ENCODE measurements at regions not wholly inside any gene's neighbourhood (a gene's known extent, or its start where the extent isn't known, plus 50 kb on each side); places are given as distances from the start of the nearest gene placed in this dataset.
A peak's percentile ranks its signal among the peaks of the same experiment; 100 is the strongest.

DNA sequence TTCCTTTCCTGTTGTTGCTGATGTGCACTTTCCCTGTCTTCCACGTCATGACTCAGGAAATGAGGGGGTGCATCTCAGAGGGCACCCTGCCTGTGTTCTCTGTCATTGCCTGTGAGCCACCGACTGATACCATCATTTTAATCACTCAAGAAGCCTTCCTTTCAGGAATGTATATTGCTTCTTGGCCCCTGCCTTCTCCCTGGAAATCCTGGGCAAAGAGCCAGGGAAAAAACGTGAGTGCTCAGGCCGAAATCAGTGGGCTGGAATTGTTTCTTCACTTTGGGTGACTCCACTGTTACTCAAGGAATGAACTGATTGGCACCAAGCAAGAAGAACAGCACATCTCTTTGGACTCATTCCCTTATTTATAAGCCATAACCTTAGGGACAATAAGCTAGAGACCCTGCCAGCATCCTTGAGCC lies 126.1 kb downstream of the SNX18 start:
- no peaks in the 10 kb centered on the region for H3K79me2 ChIP-seq (ENCODE audit: low read depth)
- no peaks in the 10 kb centered on the region for H4K20me1 ChIP-seq (ENCODE audit: insufficient read depth)
- H3K4me2 ChIP-seq = peak overlapping the region; percentile 32; the same call in 1 of the 2 replicates
- no peaks in the 10 kb centered on the region for H3K36me3 ChIP-seq (ENCODE audit: low read depth)
- no peaks in the 10 kb centered on the region for H3K27me3 ChIP-seq (ENCODE audit: insufficient read depth, low read depth)
- POLR2A ChIA-PET (ENCODE audit: unreplicated experiment) = no interaction called here
- peaks cover 19% of the 10 kb centered on the region for H3K4me1 ChIP-seq (replicated peaks; ENCODE audit: insufficient read depth)
- no peak overlapping the region for H2AFZ ChIP-seq
- DNase-seq = peak in 1 of 2 experiments; percentile 12
- CTCF ChIA-PET = no interaction called here
- no peaks in the 10 kb centered on the region for H3K9me3 ChIP-seq (ENCODE audit: insufficient read depth, low read depth)
- intact Hi-C loops (cut with micrococcal nuclease; ENCODE audit: unreplicated experiment) = no loop called here
- no peaks in the 10 kb centered on the region for H3K9me2 ChIP-seq (ENCODE audit: insufficient read depth)
- BruUV-seq (replicated peaks) = no TSS peak
- H3K4me3 ChIP-seq = no peak overlapping the region
- peaks cover 18% of the 10 kb centered on the region; the same call in 1 of the 2 replicates for H3F3A ChIP-seq (ENCODE audit: insufficient read depth, low read depth)
- H3K27ac ChIP-seq = no peak overlapping the region
- TF ChIP-seq, protein P1, sequence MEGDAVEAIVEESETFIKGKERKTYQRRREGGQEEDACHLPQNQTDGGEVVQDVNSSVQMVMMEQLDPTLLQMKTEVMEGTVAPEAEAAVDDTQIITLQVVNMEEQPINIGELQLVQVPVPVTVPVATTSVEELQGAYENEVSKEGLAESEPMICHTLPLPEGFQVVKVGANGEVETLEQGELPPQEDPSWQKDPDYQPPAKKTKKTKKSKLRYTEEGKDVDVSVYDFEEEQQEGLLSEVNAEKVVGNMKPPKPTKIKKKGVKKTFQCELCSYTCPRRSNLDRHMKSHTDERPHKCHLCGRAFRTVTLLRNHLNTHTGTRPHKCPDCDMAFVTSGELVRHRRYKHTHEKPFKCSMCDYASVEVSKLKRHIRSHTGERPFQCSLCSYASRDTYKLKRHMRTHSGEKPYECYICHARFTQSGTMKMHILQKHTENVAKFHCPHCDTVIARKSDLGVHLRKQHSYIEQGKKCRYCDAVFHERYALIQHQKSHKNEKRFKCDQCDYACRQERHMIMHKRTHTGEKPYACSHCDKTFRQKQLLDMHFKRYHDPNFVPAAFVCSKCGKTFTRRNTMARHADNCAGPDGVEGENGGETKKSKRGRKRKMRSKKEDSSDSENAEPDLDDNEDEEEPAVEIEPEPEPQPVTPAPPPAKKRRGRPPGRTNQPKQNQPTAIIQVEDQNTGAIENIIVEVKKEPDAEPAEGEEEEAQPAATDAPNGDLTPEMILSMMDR (conservative IDR thresholded peaks at IDR 0.05) = no peak
- no peak for TF ChIP-seq EZH2 (IDR thresholded peaks at IDR 0.05; ENCODE audit: low read depth)

DNA sequence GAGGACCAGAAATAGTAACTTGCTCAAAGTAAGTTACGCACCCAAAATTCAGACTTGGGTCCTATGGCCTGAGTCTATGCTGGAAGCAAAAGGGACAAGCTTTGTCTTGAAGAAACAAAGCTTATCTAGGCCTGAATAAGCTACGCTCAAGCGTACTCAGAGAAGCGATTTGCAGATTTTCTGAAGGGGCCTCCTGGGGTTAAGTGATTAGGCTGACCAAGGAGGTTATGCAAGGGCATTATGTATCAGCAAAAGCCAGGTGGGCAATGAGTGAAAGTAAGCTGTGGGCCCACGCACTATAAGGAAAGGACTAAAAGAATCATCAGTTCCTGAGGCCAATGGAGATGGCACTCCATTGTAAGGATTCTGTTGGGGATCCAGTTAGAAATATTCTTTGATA lies 122.1 kb downstream of the SNX18 start:
- TF ChIP-seq, protein P1 (conservative IDR thresholded peaks at IDR 0.05) = no peak
- TF ChIP-seq EZH2 (IDR thresholded peaks at IDR 0.05; ENCODE audit: low read depth) = no peak
- no peak overlapping the region for H2AFZ ChIP-seq
- no peak overlapping the region for H3K4me3 ChIP-seq
- H4K20me1 ChIP-seq (ENCODE audit: insufficient read depth) = no peaks in the 10 kb centered on the region
- no peak overlapping the region for H3K4me2 ChIP-seq
- intact Hi-C loops (cut with micrococcal nuclease; ENCODE audit: unreplicated experiment) = no loop called here
- H3K4me1 ChIP-seq (replicated peaks; ENCODE audit: insufficient read depth) = peaks cover 16% of the 10 kb centered on the region
- BruUV-seq (replicated peaks) = no TSS peak
- POLR2A ChIA-PET (ENCODE audit: unreplicated experiment) = no interaction called here
- no peaks in the 10 kb centered on the region for H3K27me3 ChIP-seq (ENCODE audit: insufficient read depth, low read depth)
- H3K36me3 ChIP-seq (ENCODE audit: low read depth) = no peaks in the 10 kb centered on the region
- no peaks in the 10 kb centered on the region for H3K79me2 ChIP-seq (ENCODE audit: low read depth)
- CTCF ChIA-PET = no interaction called here
- H3F3A ChIP-seq (ENCODE audit: insufficient read depth, low read depth) = peaks cover 16% of the 10 kb centered on the region; the same call in 1 of the 2 replicates
- DNase-seq = no peak
- H3K9me3 ChIP-seq (ENCODE audit: insufficient read depth, low read depth) = no peaks in the 10 kb centered on the region
- no peak overlapping the region for H3K27ac ChIP-seq
- no peaks in the 10 kb centered on the region for H3K9me2 ChIP-seq (ENCODE audit: insufficient read depth)

DNA sequence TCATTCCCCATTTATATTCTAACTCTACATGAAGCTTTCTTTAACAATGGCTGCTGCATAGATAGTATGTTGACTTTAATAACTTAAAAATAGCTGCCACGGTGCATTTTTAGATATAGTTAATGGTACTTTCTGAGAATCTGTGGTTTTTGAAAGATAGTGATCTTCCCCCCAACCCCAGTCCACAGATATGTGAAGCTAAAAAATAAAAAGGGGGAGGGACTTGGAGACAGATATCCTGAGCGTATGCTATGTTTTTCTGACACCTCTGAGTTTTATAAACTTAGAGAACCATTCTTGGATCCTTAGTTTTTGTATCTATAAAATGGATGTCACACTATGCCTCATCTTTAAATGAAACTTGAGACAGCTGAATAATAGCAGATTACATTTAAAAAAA lies 120.5 kb downstream of the SNX18 start:
- CTCF ChIA-PET = no interaction called here
- POLR2A ChIA-PET (ENCODE audit: unreplicated experiment) = no interaction called here

More for the DNA sequence above, 120.5 kb downstream of the SNX18 start:
- H4K20me1 ChIP-seq (ENCODE audit: insufficient read depth) = no peaks in the 10 kb centered on the region
- no peaks in the 10 kb centered on the region for H3K36me3 ChIP-seq (ENCODE audit: low read depth)
- no peak for DNase-seq
- H3K4me2 ChIP-seq = no peak overlapping the region
- 0 out of 2 replicates have a peak, but pooled peaks cover under 1% of the 10 kb centered on the region for H3F3A ChIP-seq (ENCODE audit: insufficient read depth, low read depth)
- intact Hi-C loops (cut with micrococcal nuclease; ENCODE audit: unreplicated experiment) = no loop called here
- no peaks in the 10 kb centered on the region for H3K9me2 ChIP-seq (ENCODE audit: insufficient read depth)
- no peaks in the 10 kb centered on the region for H3K9me3 ChIP-seq (ENCODE audit: insufficient read depth, low read depth)
- TF ChIP-seq, protein P1 (conservative IDR thresholded peaks at IDR 0.05) = no peak
- TF ChIP-seq EZH2 (IDR thresholded peaks at IDR 0.05; ENCODE audit: low read depth) = no peak
- no peak overlapping the region for H3K4me3 ChIP-seq
- peaks cover under 1% of the 10 kb centered on the region; the same call in 1 of the 2 replicates for H3K4me1 ChIP-seq (replicated peaks; ENCODE audit: insufficient read depth)
- BruUV-seq (replicated peaks) = no TSS peak
- H2AFZ ChIP-seq = no peak overlapping the region
- no peaks in the 10 kb centered on the region for H3K27me3 ChIP-seq (ENCODE audit: insufficient read depth, low read depth)
- no peaks in the 10 kb centered on the region for H3K79me2 ChIP-seq (ENCODE audit: low read depth)
- no peak overlapping the region for H3K27ac ChIP-seq

Data from PC-9 (cell line).